Peyer's patch (tissue), 4 donors: ENCODE measurements at regions not wholly inside any gene's neighbourhood (a gene's known extent, or its start where the extent isn't known, plus 50 kb on each side); places are given as distances from the start of the nearest gene placed in this dataset.
"Not testable (repeated sequence)": the region's sequence is repeated elsewhere in the genome, so short reads cannot be mapped to it uniquely, and the experiment has no call there.

ENCODE experiments used
- POLR2A ChIP-seq, 2 donors: fragments of 450-650 bp; IDR thresholded peaks; one replicate each; pipeline ENCODE4 v1.5.1; 2017; ENCODE audit warnings: antibody characterized with exemption in 2 of 2, mild to moderate bottlenecking in 2 of 2, moderate library complexity in 2 of 2
- TF ChIP-seq, protein P1 (sequence below), 6 experiments: fragments of 450-650 bp in 4 of 6; fragments of 200-600 bp in 2 of 6; sonication (generic) in 1 of 6; IDR thresholded peaks; one replicate each; pipeline ENCODE4 v1.5.1; 2017 to 2019; ENCODE audit warnings: antibody characterized with exemption in 6 of 6, mild to moderate bottlenecking in 3 of 6, moderate library complexity in 1 of 6

DNA sequence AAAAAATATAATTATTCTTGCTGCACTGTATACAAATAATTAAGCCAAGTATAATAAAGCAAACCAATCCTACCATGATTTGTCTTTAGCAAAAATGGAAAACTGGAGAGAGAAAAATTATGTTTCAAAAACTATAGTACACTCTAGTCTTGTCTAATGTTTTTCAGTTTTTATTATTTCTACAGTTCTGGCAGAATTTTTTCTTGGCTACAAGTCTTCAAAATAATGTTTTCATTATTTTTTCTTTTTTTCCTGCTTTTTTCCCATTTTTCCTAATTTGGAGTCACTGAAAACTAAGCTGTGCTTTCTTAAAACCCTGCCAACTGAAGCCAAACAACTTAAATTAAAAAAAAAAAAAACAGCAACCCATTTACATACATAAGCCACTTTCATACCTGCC is 132.0 kb downstream of the RAMP3 start:
- TF ChIP-seq, protein P1, sequence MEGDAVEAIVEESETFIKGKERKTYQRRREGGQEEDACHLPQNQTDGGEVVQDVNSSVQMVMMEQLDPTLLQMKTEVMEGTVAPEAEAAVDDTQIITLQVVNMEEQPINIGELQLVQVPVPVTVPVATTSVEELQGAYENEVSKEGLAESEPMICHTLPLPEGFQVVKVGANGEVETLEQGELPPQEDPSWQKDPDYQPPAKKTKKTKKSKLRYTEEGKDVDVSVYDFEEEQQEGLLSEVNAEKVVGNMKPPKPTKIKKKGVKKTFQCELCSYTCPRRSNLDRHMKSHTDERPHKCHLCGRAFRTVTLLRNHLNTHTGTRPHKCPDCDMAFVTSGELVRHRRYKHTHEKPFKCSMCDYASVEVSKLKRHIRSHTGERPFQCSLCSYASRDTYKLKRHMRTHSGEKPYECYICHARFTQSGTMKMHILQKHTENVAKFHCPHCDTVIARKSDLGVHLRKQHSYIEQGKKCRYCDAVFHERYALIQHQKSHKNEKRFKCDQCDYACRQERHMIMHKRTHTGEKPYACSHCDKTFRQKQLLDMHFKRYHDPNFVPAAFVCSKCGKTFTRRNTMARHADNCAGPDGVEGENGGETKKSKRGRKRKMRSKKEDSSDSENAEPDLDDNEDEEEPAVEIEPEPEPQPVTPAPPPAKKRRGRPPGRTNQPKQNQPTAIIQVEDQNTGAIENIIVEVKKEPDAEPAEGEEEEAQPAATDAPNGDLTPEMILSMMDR (IDR thresholded peaks at IDR 0.05) = not testable (repeated sequence)
- TF ChIP-seq POLR2A (IDR thresholded peaks at IDR 0.05) = not testable (repeated sequence)
